H1 (cell line): ENCODE measurements at regions not wholly inside any gene's neighbourhood (a gene's known extent, or its start where the extent isn't known, plus 50 kb on each side); places are given as distances from the start of the nearest gene placed in this dataset.

Experiments
- CTCF ChIP-seq, 3 experiments: IDR thresholded peaks; 1 replicate in 2 of 3; 2 replicates in 1 of 3; pipeline versions ENCODE4 v1.5.1 to v1.6.1; 2011; ENCODE audit warnings: low read length in 3 of 3, mild to moderate bottlenecking in 3 of 3, inconsistent platforms in 2 of 3, low read depth in 1 of 3, moderate library complexity in 1 of 3; ENCODE audit not compliant: insufficient read depth in 1 of 3; ENCODE audit errors: control extremely low read depth in 1 of 3
- EZH2 ChIP-seq: fragments of 200-600 bp; sonication (generic); IDR thresholded peaks from 2 replicates; pipeline ENCODE4 v1.7.1; 2012; ENCODE audit warnings: low read depth, mild to moderate bottlenecking, moderate library complexity, low read length, inconsistent platforms; ENCODE audit not compliant: severe bottlenecking
- PHF8 ChIP-seq: fragments of 200-600 bp; sonication (generic); conservative IDR thresholded peaks from 2 replicates; pipeline ENCODE4 v1.7.1; 2012; ENCODE audit warnings: low read depth, mild to moderate bottlenecking, inconsistent platforms, low read length, moderate library complexity
- POLR2A ChIP-seq, 2 experiments: IDR thresholded peaks; 1 replicate in 1 of 2; 2 replicates in 1 of 2; pipeline ENCODE4 v1.6.1; 2011; ENCODE audit warnings: low read depth in 2 of 2, low read length in 2 of 2, mild to moderate bottlenecking in 2 of 2; ENCODE audit errors: control extremely low read depth in 1 of 2
- RFX5 ChIP-seq: IDR thresholded peaks from 2 replicates; pipeline ENCODE4 v1.6.1; 2011; ENCODE audit warnings: low read depth, low read length, improper control_type of control experiment, borderline replicate concordance
- TAF1 ChIP-seq: IDR thresholded peaks from 2 replicates; pipeline ENCODE4 v1.6.1; 2011; ENCODE audit warnings: mild to moderate bottlenecking, low read depth, low read length

- TF ChIP-seq CTCF (IDR thresholded peaks at IDR 0.05; ENCODE audit: control extremely low read depth in 1 of 3, insufficient read depth in 1 of 3, low read depth in 1 of 3, low read length in 3 of 3) (no peak), PHF8 (no peak), RFX5 (no peak), TAF1 (no peak), EZH2 (no peak), POLR2A (IDR thresholded peaks at IDR 0.05; ENCODE audit: control extremely low read depth in 1 of 2, low read depth in 2 of 2, low read length in 2 of 2) (no peak)
These were observed 290.8 kb upstream of the MDGA2 start for GRCh38 chr14:47966076-47966810.
